ENCODE measurements at regions not wholly inside any gene's neighbourhood (a gene's known extent, or its start where the extent isn't known, plus 50 kb on each side); places are given as distances from the start of the nearest gene placed in this dataset.
A peak's percentile ranks its signal among the peaks of the same experiment; 100 is the strongest.

DNA sequence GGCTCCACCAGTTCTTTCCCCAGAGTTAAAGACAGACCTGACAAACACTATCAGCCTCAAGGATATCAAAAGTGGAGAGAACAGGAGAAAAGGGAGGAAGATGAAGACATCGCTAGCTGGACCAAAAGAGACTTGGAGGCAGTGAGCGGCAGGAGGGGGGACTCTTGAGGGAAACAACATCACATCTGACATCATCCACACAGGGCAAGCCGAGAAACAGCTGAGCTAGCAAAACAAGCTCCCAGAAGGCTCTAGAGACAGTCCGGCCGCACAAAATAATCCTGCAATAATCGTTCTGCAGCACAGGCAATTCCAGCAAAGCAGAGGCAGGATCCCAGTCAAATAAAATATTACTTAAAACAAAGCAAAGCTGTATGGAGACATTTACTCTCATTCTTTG is 239.8 kb downstream of the EN1 start:
- TF ChIP-seq, protein P1, sequence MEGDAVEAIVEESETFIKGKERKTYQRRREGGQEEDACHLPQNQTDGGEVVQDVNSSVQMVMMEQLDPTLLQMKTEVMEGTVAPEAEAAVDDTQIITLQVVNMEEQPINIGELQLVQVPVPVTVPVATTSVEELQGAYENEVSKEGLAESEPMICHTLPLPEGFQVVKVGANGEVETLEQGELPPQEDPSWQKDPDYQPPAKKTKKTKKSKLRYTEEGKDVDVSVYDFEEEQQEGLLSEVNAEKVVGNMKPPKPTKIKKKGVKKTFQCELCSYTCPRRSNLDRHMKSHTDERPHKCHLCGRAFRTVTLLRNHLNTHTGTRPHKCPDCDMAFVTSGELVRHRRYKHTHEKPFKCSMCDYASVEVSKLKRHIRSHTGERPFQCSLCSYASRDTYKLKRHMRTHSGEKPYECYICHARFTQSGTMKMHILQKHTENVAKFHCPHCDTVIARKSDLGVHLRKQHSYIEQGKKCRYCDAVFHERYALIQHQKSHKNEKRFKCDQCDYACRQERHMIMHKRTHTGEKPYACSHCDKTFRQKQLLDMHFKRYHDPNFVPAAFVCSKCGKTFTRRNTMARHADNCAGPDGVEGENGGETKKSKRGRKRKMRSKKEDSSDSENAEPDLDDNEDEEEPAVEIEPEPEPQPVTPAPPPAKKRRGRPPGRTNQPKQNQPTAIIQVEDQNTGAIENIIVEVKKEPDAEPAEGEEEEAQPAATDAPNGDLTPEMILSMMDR (IDR thresholded peaks at IDR 0.05; ENCODE audit: low read depth, low read length) = no peak
- no peak for DNase-seq (ENCODE audit: low read depth in 2 of 2)
- H3K4me3 ChIP-seq (replicated peaks in 1 of 2; ENCODE audit: low read depth in 2 of 2, low read length in 2 of 2) = no peak overlapping the region

DNA sequence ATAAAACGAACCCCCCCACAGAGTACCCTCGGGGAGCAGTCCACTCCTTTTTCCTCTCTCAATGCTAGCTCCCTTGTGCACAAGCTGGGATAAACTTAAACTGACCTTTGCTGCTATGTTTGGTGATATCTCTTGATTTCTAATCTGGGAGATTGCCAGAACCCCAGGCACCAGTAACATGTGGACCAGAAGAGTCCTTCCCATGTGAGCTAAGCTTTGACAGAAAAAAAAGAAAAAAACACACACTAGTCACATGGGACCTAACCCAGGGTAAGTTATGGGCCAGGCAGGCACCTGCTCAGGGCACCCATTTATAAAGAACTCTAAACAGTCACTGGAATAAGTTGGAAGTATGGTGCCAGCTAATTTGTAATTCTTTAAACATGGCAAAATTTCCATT is 242.6 kb downstream of the EN1 start:
- no peak for DNase-seq (ENCODE audit: low read depth in 2 of 2)
- no peak overlapping the region for H3K4me3 ChIP-seq (replicated peaks in 1 of 2; ENCODE audit: low read depth in 2 of 2, low read length in 2 of 2)
- TF ChIP-seq, protein P1 (IDR thresholded peaks at IDR 0.05; ENCODE audit: low read depth, low read length) = no peak

GRCh38 chr2:118604371-118604770 is 243.1 kb downstream of the EN1 start:
- TF ChIP-seq, protein P1 (IDR thresholded peaks at IDR 0.05; ENCODE audit: low read depth, low read length) = no peak
- no peak for DNase-seq (ENCODE audit: low read depth in 2 of 2)
- no peak overlapping the region for H3K4me3 ChIP-seq (replicated peaks in 1 of 2; ENCODE audit: low read depth in 2 of 2, low read length in 2 of 2)

DNA sequence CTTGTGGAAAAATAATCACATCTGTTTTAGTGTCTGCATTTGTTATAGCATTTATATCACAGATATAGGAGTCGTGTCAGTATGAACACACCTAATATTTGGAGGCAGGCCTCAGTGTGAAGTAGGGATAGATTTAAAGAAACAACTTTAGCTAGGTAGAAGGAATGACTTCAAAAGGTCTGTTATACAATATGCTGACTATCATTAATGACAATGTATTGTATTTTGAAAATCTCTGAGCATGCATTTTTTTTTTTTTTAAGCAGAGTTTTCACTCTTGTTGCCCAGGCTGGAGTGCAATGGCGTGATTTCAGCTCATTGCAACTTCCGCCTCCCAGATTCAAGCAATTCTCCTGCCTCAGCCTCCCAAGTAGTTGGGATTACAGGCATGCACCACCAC is 248.3 kb downstream of the EN1 start:
- H3K4me3 ChIP-seq (replicated peaks in 1 of 2; ENCODE audit: low read depth in 2 of 2, low read length in 2 of 2) = no peak overlapping the region
- no peak for DNase-seq (ENCODE audit: low read depth in 2 of 2)
- TF ChIP-seq, protein P1 (IDR thresholded peaks at IDR 0.05; ENCODE audit: low read depth, low read length) = no peak

GRCh38 chr2:118596620-118597019 is 250.8 kb downstream of the EN1 start:
- TF ChIP-seq, protein P1 (IDR thresholded peaks at IDR 0.05; ENCODE audit: low read depth, low read length) = no peak
- H3K4me3 ChIP-seq (replicated peaks in 1 of 2; ENCODE audit: low read depth in 2 of 2, low read length in 2 of 2) = no peak overlapping the region
- no peak for DNase-seq (ENCODE audit: low read depth in 2 of 2)

- peak; percentile 8 to 21 for DNase-seq (ENCODE audit: low read depth in 2 of 2)
- H3K4me3 ChIP-seq (replicated peaks in 1 of 2; ENCODE audit: low read depth in 2 of 2, low read length in 2 of 2) = no peak overlapping the region
- TF ChIP-seq, protein P1 (IDR thresholded peaks at IDR 0.05; ENCODE audit: low read depth, low read length) = no peak
Measured at GRCh38 chr2:118593257-118593656, 254.2 kb downstream of the EN1 start.

DNA sequence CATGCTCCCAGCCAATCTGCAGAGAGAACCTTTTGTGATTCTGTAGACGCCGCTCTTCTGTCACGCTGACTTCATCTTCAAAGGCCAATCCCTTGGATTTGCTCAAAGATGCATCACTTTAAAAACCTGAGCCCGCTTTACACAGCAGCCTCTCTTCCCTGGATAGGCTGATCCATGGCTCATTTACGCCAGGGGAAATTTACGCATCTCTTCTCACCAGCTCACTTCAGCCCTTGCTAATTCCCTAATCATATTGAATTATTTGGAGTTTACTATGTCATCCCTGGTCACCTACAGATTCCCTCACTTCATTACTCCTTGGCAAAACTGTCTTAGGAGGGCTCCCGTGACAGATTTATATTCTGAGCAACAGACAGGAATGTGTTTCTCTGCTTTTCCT is 256.2 kb downstream of the EN1 start:
- TF ChIP-seq, protein P1 (IDR thresholded peaks at IDR 0.05; ENCODE audit: low read depth, low read length) = no peak
- DNase-seq (ENCODE audit: low read depth in 2 of 2) = no peak
- H3K4me3 ChIP-seq (replicated peaks in 1 of 2; ENCODE audit: low read depth in 2 of 2, low read length in 2 of 2) = no peak overlapping the region

Data from cardiac fibroblast (primary cell).